GM18867 (cell line): ENCODE measurements at regions not wholly inside any gene's neighbourhood (a gene's known extent, or its start where the extent isn't known, plus 50 kb on each side); places are given as distances from the start of the nearest gene placed in this dataset.

Experiments used
- ATAC-seq: cut with Tn5 transposase; IDR thresholded peaks from one replicate; pipeline ENCODE4 v1.9.1; 2021; ENCODE audit warnings: mild to moderate bottlenecking, moderate library complexity; ENCODE audit not compliant: unreplicated experiment

DNA sequence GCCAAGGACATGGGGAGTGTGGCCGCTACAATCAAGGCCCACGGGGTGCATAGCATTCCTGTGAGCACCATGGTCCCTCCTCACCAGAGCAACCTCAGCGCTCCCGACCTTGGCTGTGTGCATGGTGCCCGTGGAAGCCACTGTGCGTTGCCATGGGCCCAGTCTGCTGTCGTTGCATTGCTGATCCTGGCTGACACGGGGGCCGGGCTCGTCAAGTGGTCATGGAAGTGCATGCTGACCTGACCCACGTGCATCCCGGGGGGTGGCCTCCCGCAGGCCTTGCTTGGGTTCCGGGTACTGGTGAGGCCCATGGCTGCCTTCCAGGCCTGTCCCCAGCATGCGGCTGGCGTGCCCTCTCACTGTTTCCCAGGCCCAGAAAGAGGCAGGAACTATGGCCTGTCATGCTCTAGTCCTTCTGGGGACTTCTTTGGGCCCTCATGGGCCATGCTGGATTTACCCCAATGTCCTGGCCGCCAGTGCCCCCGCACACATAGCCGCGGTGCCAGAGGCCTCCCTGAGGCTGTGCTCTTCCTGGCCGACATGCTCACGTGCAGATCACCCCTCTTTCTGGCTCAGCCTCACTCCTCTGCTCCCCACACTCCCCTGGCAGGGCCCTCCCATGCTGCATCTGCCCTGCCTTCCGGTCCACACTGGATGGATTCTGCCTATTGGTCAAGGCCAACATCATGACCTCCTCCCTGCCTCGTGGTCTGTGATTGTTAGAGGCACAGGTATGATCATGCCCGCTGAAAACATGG, 1258.0 kb downstream of the BRD1 start:
- ATAC-seq: no peak

GRCh38 chr22:48568736-48569330, 1258.8 kb downstream of the BRD1 start:
- no peak for ATAC-seq

- no peak for ATAC-seq
Measured at GRCh38 chr22:48567213-48567975, 1260.3 kb downstream of the BRD1 start.

DNA sequence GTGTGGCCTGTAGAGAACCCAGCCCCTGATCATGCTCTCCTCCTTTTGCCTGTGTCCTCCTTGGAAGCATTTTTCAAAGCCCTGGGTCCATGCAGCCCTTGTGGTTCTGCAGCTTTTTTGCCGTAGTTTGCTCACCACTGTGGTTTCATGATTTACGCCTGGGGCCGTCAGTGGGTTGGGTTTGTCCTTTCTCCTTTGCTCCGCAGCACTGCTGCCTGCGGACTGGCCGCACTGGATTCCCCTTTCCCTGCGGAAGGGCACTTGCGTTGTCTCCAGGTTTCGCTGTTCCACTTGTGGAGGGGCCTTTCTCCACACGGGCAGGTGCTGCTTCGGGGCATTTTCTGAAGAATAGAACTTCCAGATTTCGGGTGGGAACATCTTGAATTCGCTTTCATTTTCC, 1260.9 kb downstream of the BRD1 start:
- no peak for ATAC-seq

- ATAC-seq: no peak
Measured at GRCh38 chr22:48565901-48566501, 1261.7 kb downstream of the BRD1 start.

- ATAC-seq: no peak
Measured at GRCh38 chr22:48564995-48565394, 1262.7 kb downstream of the BRD1 start.

DNA sequence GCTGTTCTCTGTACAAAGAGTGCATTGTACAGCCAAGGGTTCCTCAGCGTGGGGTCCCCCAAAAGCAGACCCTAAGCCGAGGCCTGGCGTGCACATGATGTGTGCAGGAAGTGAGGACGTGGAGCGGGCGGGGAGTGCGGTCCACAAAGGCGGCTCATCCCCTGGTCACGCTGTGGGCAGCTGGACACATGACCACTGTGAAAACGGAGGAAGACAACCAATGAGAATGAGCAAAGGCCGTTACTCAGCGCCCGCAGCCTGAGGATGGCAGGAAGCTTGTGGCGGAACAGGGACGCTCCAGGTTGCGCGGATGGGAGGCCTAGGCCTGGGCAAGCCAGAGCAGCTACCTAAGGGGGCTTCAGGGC, 1263.7 kb downstream of the BRD1 start:
- no peak for ATAC-seq

- ATAC-seq: no peak
Measured at GRCh38 chr22:48563118-48563965, 1264.3 kb downstream of the BRD1 start.

DNA sequence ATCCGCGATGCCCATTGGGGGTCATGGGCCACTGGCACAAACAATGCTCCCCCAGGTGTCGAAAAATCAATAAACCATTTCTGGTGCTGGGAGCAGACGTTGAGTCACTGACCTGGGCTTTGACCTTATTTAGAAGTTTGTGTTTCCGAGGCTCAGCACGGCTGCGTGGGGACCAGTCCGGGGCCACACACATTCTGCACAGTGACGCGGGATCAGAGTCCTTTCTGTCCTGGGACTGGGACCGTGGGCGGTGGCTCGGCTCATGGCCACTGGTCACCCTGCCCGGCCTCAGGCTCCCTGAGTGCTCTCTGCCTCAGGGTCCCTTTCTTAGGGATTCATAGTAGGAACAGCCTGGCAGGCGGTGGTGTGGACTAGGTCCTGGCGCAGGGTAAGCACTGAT, 1266.0 kb downstream of the BRD1 start:
- ATAC-seq: no peak

- no peak for ATAC-seq
Measured at GRCh38 chr22:48560836-48561235, 1266.8 kb downstream of the BRD1 start.

- no peak for ATAC-seq
Measured at GRCh38 chr22:48560389-48560751, 1267.3 kb downstream of the BRD1 start.

DNA sequence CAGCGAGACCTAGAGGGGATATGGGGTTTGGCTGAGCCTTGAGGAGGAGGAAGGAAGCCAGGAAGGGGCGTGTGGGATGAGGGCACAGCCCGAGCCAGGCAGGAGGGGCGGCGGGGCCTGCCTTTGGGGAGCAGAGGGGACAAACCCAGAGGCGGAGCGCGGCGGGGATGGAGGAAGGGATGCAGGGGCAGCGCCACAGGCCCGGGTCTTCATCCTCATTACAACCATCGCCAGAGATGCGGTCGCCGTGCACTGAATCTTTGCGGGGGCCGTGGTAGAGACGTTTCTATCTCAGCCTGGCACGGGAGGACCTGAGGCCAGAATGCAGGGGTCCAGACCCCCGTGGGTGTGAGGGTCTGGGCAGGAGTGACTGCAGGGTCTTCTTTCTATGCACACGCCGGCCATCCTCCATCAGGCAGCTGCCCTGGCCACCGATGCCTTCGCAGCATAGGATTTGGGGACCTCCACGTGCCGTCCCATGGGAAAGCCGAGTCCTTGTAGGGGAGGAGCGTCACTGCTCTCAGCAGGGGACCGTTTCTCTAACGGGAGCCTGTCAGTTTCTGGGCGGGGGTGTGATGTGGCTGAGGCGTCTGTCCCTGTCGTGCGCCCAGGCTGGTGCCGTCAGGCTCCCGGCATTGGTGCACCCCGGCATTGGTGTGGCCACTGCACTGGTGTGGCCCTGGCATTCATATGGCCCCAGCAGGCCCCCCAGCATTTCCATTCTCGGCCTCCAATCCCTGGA, 1267.9 kb downstream of the BRD1 start:
- ATAC-seq: no peak

- ATAC-seq: no peak
Measured at GRCh38 chr22:48558606-48559402, 1268.9 kb downstream of the BRD1 start.

DNA sequence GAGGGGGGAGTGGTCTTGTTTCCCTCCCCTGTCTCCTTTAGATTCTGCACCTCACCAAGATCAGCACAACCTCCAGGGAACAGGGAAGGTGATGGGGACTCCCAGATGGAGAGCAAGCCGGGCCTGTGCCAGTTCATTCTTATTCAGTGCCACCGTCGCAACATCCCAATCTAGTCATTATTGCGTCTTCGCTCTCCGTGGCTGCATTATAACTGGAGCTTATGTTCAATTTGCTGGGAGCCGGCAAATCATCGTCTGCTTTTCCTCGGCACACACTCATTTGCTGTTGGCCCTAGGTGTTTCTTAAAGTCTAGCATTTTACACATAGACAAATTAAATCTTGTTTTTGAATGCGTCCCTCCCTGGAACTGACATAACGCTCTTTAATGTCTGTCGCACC, 1269.7 kb downstream of the BRD1 start:
- no peak for ATAC-seq

GRCh38 chr22:48557473-48557872, 1270.2 kb downstream of the BRD1 start:
- no peak for ATAC-seq

- no peak for ATAC-seq
Measured at GRCh38 chr22:48556751-48557150, 1270.9 kb downstream of the BRD1 start.

GRCh38 chr22:48556222-48556621, 1271.5 kb downstream of the BRD1 start:
- ATAC-seq: no peak

DNA sequence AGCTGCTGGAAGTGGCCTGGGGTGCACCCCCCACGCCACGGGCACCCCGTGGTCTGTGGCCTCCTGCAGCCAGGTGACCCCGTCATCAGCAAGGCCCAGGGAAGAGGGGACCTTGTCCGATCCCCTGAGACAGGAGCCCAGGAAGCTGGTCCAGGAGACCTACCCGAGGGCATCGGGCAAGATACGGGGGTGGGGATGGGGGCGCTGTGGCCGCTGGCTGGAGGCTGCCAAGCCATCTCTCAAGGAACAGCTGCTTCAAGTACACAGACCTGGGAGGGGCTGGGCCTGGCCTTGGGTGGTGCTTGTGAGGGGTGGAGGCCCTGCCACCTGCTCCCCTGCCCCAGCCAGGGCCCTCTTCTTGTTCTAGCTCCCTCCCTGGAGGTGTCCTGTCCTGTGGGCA, 1272.1 kb downstream of the BRD1 start:
- no peak for ATAC-seq

DNA sequence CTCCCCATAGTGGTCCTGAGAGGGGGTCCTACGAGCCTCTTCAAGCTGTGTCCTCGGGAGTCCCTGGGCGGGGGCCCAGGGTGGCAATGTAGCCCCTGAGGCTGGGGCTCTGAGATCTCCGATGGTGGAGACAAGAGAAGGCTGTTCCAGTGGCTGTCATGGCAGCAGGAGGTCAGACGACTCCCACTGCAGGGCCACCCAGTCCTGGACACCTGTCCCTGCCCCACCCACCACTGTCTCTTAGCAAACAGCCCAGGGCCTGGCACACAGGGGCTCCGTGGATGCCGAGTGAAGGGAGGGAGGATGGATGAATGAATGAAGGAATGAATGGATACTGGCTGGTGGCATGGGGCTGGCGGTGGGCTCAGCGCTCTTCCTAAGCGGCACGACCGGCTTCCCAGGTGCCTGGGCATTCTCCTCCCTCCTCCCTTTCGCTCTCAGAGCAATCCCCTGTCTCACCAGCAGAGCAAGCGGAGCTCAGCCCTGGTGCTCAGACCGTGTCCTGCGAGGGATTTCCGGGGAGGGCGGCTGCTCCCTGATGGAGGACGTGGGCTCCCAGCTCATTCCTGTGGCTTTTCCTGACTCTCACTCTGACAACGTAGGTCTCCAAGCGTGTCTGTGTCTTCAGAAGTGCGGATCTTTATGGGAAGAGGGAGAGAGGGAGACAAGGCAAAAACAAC, 1272.6 kb downstream of the BRD1 start:
- no peak for ATAC-seq
